K562 (cell line): ENCODE measurements at regions not wholly inside any gene's neighbourhood (a gene's known extent, or its start where the extent isn't known, plus 50 kb on each side); places are given as distances from the start of the nearest gene placed in this dataset.

Experiments
- ATAC-seq: fragments of 200-7000 bp; cut with Tn5 transposase; 3 replicates; pipeline ENCODE4 v1.9.1; 2020; ENCODE audit warnings: moderate library complexity
- BruUV-seq: library from RNA; stranded (reverse); fragments of 400-500 nt; replicated peaks from 2 replicates; lab custom pipeline; 2021; lab: Mats Ljungman, UMichigan
- CTCF ChIA-PET: fragments of 300-600 bp; formaldehyde crosslinking; extraction: SDS; loops from one replicate; lab custom pipeline; 2021; ENCODE audit warnings: low intra/inter-chr PET ratio; lab: Yijun Ruan, JAX
- POLR2A ChIA-PET: fragments of 300-600, 350-650 bp; sonication (Branson Sonifier 250); formaldehyde crosslinking; extraction: SDS; loops from one replicate; lab custom pipeline; 2021; ENCODE audit warnings: antibody characterized with exemption, inconsistent platforms; lab: Yijun Ruan, JAX
- DNase-seq, 4 experiments: peaks; one replicate each; pipeline versions ENCODE4 v3.0.0 to v3.0.0-alpha.2; 2011 to 2018; ENCODE audit warnings: low spot score in 3 of 4, mixed read lengths in 3 of 4; ENCODE audit errors: extremely low read depth in 1 of 4
- FAIRE-seq: peaks from 2 replicates; lab custom pipeline; 2011; peaks lifted over from hg19 to GRCh38; lab: Jason Lieb, UNC
- H2AFZ ChIP-seq: 2 replicates; pipeline ENCODE4 v1.6.0; 2011; ENCODE audit warnings: low read depth, low read length, control low read depth, inconsistent platforms
- H3K27ac ChIP-seq: fragments of 200-600 bp; 3 replicates; pipeline ENCODE4 v1.8.0; 2011; ENCODE audit warnings: low read depth, mild to moderate bottlenecking, control low read depth, inconsistent platforms, low read length, moderate library complexity, mixed read lengths; ENCODE audit errors: extremely low read depth
- H3K27me3 ChIP-seq, 2 experiments: fragments of 300-600 bp in 1 of 2; 2 replicates in 1 of 2; 3 replicates in 1 of 2; pipeline versions ENCODE4 v1.6.0 to v1.8.0; 2011; ENCODE audit warnings: inconsistent platforms in 2 of 2, low read length in 2 of 2, mild to moderate bottlenecking in 1 of 2, mixed read lengths in 1 of 2, moderate library complexity in 1 of 2; ENCODE audit not compliant: control insufficient read depth in 2 of 2, insufficient read depth in 2 of 2
- H3K36me3 ChIP-seq: fragments of 300-600 bp; 3 replicates; pipeline ENCODE4 v1.8.0; 2011; ENCODE audit warnings: mild to moderate bottlenecking, low read length, inconsistent platforms; ENCODE audit not compliant: control insufficient read depth, insufficient read depth
- H3K4me1 ChIP-seq, 2 experiments: fragments of 200-600 bp in 1 of 2; replicated peaks in 1 of 2; 2 replicates in 1 of 2; 3 replicates in 1 of 2; pipeline versions ENCODE4 v1.5.1 to v1.8.0; 2011; ENCODE audit warnings: inconsistent platforms in 2 of 2, low read length in 2 of 2, mild to moderate bottlenecking in 1 of 2, mixed read lengths in 1 of 2, moderate library complexity in 1 of 2; ENCODE audit not compliant: control insufficient read depth in 2 of 2, insufficient read depth in 2 of 2
- H3K4me2 ChIP-seq: 2 replicates; pipeline ENCODE4 v1.6.1; 2011; ENCODE audit warnings: low read length, control low read depth, inconsistent platforms, mixed read lengths; ENCODE audit not compliant: insufficient read depth
- H3K4me3 ChIP-seq: fragments of 200-600 bp; sonication (generic), shearing (Covaris generic); 2 replicates; pipeline ENCODE4 v1.5.1; 2016; ENCODE audit warnings: control low read depth, inconsistent platforms
- H3K79me2 ChIP-seq: fragments of 200-600 bp; 3 replicates; pipeline ENCODE4 v1.8.0; 2011; ENCODE audit warnings: low read length, inconsistent platforms; ENCODE audit not compliant: control insufficient read depth, insufficient read depth
- H3K9ac ChIP-seq, 2 experiments: 2 replicates each; pipeline versions ENCODE4 v1.6.0 to v1.6.1; 2011; ENCODE audit warnings: low read depth in 2 of 2, low read length in 2 of 2, control low read depth in 1 of 2, inconsistent platforms in 1 of 2, mild to moderate bottlenecking in 1 of 2, mixed read lengths in 1 of 2; ENCODE audit not compliant: insufficient read depth in 1 of 2
- H3K9me1 ChIP-seq: one replicate; pipeline ENCODE4 v1.6.0; 2011; ENCODE audit warnings: inconsistent platforms, mild to moderate bottlenecking, low read length, moderate library complexity; ENCODE audit not compliant: control insufficient read depth, insufficient read depth
- H3K9me3 ChIP-seq: replicated peaks from 2 replicates; pipeline ENCODE4 v1.5.1; 2011; ENCODE audit warnings: low read depth, low read length, inconsistent platforms; ENCODE audit not compliant: control insufficient read depth, insufficient read depth
- H4K20me1 ChIP-seq: replicated peaks from 2 replicates; pipeline ENCODE4 v1.6.1; 2011; ENCODE audit warnings: low read length, inconsistent platforms, mixed read lengths; ENCODE audit not compliant: control insufficient read depth, insufficient read depth
- FOXM1 ChIP-seq, 2 experiments: fragments of 450-650 bp in 1 of 2; sonication (generic) in 1 of 2; formaldehyde crosslinking in 1 of 2; IDR thresholded peaks; 2 replicates each; pipeline versions ENCODE4 v1.6.1 to v1.9.0; 2017 to 2022; ENCODE audit warnings: low read depth in 2 of 2, mild to moderate bottlenecking in 2 of 2, missing genetic modification reagents in 1 of 2, moderate library complexity in 1 of 2
- KLF10 ChIP-seq: fragments of 250-450 bp; sonication (Bioruptor Pico); IDR thresholded peaks from 2 replicates; pipeline ENCODE4 v1.6.1; 2021; ENCODE audit warnings: matching md5 sums
- MECOM ChIP-seq: fragments of 250-450 bp; sonication (Bioruptor Pico); IDR thresholded peaks from 2 replicates; pipeline ENCODE4 v1.8.0; 2022; ENCODE audit warnings: inconsistent platforms
- PCBP1 ChIP-seq: fragments of 200-400 bp; formaldehyde crosslinking; IDR thresholded peaks from 2 replicates; pipeline ENCODE4 v1.6.1; 2018; ENCODE audit warnings: mild to moderate bottlenecking, low read depth, low read length; ENCODE audit not compliant: poor library complexity, severe bottlenecking
- SFPQ ChIP-seq: fragments of 200-400 bp; formaldehyde crosslinking; IDR thresholded peaks from 2 replicates; pipeline ENCODE4 v1.6.1; 2017; ENCODE audit warnings: mild to moderate bottlenecking, low read depth, low read length, moderate library complexity
- SRSF7 ChIP-seq: fragments of 200-400 bp; formaldehyde crosslinking; optimal IDR thresholded peaks from 2 replicates; pipeline ENCODE3; 2017; ENCODE audit warnings: mild to moderate bottlenecking, low read depth, low read length
- SRSF9 ChIP-seq: fragments of 200-400 bp; formaldehyde crosslinking; IDR thresholded peaks from 2 replicates; pipeline ENCODE4 v1.6.1; 2017; ENCODE audit warnings: low read depth, low read length, borderline replicate concordance
- ZNF830 ChIP-seq: fragments of 250-450 bp; sonication (Bioruptor Pico); IDR thresholded peaks from 2 replicates; pipeline ENCODE4 v1.5.0; 2021; ENCODE audit warnings: mild to moderate bottlenecking
- WGBS: fragments of 100-300 bp; shearing (Covaris generic); methylation state at CpG from one replicate; pipeline ENCODE4 v1.1.6; 2016; ENCODE audit warnings: low coverage, mixed read lengths; ENCODE audit not compliant: insufficient coverage; ENCODE audit errors: missing lambda C conversion rate; 5-methylcytosine and 5-hydroxymethylcytosine counted together
- in situ Hi-C: fragments of 300-500 bp; cut with MboI; formaldehyde crosslinking; loops from 4 replicates; pipeline ENCODE4 v1.15.0; 2018; ENCODE audit warnings: inconsistent platforms, mixed read lengths
- intact Hi-C: fragments of 100-400 bp; cut with micrococcal nuclease; formaldehyde crosslinking; loops from 2 replicates; pipeline ENCODE4 v1.14.2; 2022
- TF ChIP-seq, protein P1 (sequence below): fragments of 450-650 bp; formaldehyde crosslinking; IDR thresholded peaks from 2 replicates; pipeline ENCODE4 v1.4.0; 2020; ENCODE audit warnings: mild to moderate bottlenecking, moderate library complexity

- H4K20me1 ChIP-seq: no peaks in the 10 kb centered on the region
- no peaks in the 10 kb centered on the region for H3K79me2 ChIP-seq
- peaks cover 13 to 37% of the 10 kb centered on the region in 2 experiments; a peak in 3 of 5 replicates for H3K27me3 ChIP-seq
- no peak overlapping the region for H2AFZ ChIP-seq
- WGBS: 2% methylated on average over 6 of the region's 6 CpGs
- no peak for FAIRE-seq
- H3K9me1 ChIP-seq: no peaks in the 10 kb centered on the region
- DNase-seq: no peak
- H3K36me3 ChIP-seq: no peaks in the 10 kb centered on the region
- no peak overlapping the region for H3K9ac ChIP-seq
- no peak overlapping the region for H3K27ac ChIP-seq
- no peak for ATAC-seq
- no peaks in the 10 kb centered on the region for H3K9me3 ChIP-seq
- H3K4me1 ChIP-seq: no peaks in the 10 kb centered on the region; a peak in 1 of 5 replicates
- no peak overlapping the region for H3K4me3 ChIP-seq
- POLR2A ChIA-PET: interaction anchor here (0.7 kb wide), 1 partner anchor 44 kb away, joined by 3 read pairs; no protein-coding TSS in a partner anchor
- CTCF ChIA-PET: no interaction called here
- no peak overlapping the region for H3K4me2 ChIP-seq
- intact Hi-C loops: no loop called here
- in situ Hi-C loops: no loop called here
- no peak for TF ChIP-seq ZNF830 (CRISPR knock-in tag)
- no peak for TF ChIP-seq SFPQ
- BruUV-seq: no TSS peak
Measured at GRCh38 chr21:38973552-38973951, 167.8 kb downstream of the ETS2 start.

- TF ChIP-seq KLF10 (CRISPR knock-in tag) (no peak), FOXM1 (IDR thresholded peaks at IDR 0.05; ENCODE audit: low read depth) (no peak), FOXM1 (CRISPR knock-in tag; IDR thresholded peaks at IDR 0.05; ENCODE audit: low read depth) (no peak), SRSF9 (no peak), MECOM (no peak), SRSF7 (no peak), PCBP1 (no peak)
- TF ChIP-seq, protein P1, sequence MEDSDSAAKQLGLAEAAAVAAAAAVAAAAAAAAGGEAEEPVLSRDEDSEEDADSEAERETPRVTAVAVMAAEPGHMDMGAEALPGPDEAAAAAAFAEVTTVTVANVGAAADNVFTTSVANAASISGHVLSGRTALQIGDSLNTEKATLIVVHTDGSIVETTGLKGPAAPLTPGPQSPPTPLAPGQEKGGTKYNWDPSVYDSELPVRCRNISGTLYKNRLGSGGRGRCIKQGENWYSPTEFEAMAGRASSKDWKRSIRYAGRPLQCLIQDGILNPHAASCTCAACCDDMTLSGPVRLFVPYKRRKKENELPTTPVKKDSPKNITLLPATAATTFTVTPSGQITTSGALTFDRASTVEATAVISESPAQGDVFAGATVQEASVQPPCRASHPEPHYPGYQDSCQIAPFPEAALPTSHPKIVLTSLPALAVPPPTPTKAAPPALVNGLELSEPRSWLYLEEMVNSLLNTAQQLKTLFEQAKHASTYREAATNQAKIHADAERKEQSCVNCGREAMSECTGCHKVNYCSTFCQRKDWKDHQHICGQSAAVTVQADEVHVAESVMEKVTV (CRISPR knock-in tag): no peak
- TF ChIP-seq, all 486 proteins: peak for 0
- Histone ChIP-seq H3K27me3 (peaks cover 13 to 37% of the 10 kb centered on the region in 2 experiments; a peak in 3 of 5 replicates), H3K9ac (no peak overlapping the region), H2AFZ (no peak overlapping the region), H3K79me2 (no peaks in the 10 kb centered on the region), H3K27ac (no peak overlapping the region), H3K4me3 (no peak overlapping the region), H3K36me3 (no peaks in the 10 kb centered on the region), H3K9me3 (no peaks in the 10 kb centered on the region), H3K4me2 (no peak overlapping the region), H3K9me1 (no peaks in the 10 kb centered on the region), H3K4me1 (no peaks in the 10 kb centered on the region), H4K20me1 (no peaks in the 10 kb centered on the region)
- ChIA-PET CTCF (no interaction called here), POLR2A (no interaction called here)
- in situ Hi-C loops (no loop called here), intact Hi-C loops (no loop called here)
- no TSS peak for BruUV-seq
- no peak for FAIRE-seq
- no peak for DNase-seq
- WGBS: 47% methylated on average over 9 of the region's 10 CpGs
- ATAC-seq: no peak
Measured at GRCh38 chr21:38972078-38972477, 166.3 kb downstream of the ETS2 start.
